NCI-H1105 (cell line): ENCODE measurements at regions not wholly inside any gene's neighbourhood (a gene's known extent, or its start where the extent isn't known, plus 50 kb on each side); places are given as distances from the start of the nearest gene placed in this dataset.

Experiments used
- DNase-seq: peaks from one replicate; lab custom pipeline; 2025; lab: John Stamatoyannopoulos, UW

- no peak for DNase-seq
Measured at GRCh38 chr6:26292709-26293108, 72.3 kb upstream of the BTN3A2 start.

- DNase-seq, result no peak
Measured at GRCh38 chr6:26294302-26294701, 70.7 kb upstream of the BTN3A2 start.

- no peak for DNase-seq
Measured at GRCh38 chr6:26295691-26296555, 69.1 kb upstream of the BTN3A2 start.

GRCh38 chr6:26296556-26296856 lies 68.5 kb upstream of the BTN3A2 start:
- DNase-seq, result no peak

- no peak for DNase-seq
Measured at GRCh38 chr6:26296857-26297648, 67.9 kb upstream of the BTN3A2 start.

DNA sequence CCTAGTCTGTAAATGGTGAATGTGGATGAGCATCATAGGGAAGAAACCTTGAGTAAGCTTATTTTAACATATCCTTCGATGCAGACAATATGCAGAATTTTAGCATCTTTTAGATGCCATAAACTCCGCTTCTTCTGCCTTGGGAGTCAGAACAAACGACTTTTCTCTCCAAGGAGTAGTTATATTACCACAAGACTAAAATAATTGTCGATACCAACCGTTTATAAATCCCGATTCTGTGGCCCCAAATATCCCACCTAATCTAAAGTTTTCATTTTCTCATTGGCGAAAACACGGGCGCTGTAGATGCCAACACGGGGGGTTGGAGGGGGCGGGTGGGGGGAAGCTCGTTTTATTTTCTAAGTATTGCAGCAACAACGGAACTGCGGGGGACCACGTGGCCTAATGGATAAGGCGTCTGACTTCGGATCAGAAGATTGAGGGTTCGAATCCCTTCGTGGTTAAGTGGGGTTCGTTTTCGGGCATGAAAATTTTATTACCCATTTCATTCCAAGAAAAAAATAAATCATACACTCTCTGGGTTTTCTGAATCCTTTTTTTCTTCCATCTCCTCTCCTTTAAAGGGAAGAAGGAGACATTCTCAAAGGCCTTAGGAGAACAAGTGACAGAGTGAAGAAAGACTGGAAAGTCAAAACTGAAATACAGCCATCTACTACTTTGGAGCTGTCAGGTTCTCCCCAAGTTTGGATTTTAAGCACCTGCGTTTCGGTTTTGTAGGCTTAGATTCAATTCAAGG lies 65.5 kb upstream of the BTN3A2 start:
- no peak for DNase-seq

DNA sequence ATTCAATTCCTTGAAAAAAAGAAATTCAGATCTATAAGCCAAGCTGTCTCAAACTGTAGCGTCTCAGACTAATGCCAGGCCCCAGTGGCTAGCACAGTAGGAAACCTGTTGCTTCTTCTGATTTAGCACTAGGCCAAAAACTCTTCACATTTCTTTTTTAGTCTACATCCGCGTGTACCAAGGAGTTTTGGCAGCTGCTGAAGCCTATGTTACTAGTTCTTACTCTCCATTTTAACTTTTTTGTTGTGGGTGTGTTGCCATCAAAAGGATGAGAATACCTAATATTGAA lies 65.0 kb upstream of the BTN3A2 start:
- DNase-seq, result no peak

DNA sequence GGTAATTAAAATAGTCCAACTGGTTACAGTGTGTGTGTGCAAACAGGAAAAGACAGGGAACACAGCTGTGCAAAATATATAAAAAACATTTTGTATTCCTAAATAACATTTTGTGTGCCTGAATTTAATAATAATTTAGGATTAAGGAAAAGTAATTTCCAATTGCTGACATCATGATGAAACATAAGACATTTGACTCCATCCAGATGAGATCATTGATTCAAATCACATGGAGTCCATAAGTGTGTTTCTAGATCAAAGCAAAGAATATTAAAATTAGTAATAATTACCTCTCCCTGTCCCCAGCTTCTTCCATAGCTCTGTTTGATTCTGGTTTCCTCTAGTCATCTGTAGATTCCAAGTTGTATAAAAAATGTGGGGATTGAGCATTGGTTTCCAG lies 64.6 kb upstream of the BTN3A2 start:
- DNase-seq, result no peak

GRCh38 chr6:26300828-26301227 lies 64.2 kb upstream of the BTN3A2 start:
- no peak for DNase-seq

- no peak for DNase-seq
Measured at GRCh38 chr6:26301638-26302037, 63.4 kb upstream of the BTN3A2 start.

DNA sequence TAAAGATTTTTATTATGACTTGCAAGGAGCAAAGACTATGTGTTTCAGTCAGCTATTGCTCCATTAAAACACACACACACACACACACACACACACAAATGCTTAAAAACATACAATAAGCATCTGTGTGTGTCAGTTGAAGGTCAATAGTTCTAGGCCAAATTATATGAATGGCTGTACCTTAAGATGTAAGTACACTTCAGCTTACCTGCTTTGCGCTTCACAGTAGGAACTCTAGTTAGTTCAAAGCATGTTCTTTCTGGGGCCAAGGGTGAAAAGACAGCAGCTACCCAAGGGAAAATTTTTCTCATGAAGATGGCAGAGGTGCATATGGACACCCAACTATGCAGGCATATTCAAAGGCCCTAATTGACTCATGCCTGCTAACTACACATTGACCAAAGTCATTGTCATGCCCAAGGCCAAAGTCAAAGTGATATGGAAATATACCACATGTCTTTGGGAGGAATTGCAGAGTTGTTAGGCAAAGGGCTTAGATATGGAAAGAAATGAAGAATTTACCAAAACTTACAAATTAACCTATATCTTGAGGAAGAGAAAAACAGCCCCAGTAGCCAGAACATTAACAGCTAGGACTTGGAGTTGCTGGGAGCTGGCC lies 61.9 kb upstream of the BTN3A2 start:
- no peak for DNase-seq

DNA sequence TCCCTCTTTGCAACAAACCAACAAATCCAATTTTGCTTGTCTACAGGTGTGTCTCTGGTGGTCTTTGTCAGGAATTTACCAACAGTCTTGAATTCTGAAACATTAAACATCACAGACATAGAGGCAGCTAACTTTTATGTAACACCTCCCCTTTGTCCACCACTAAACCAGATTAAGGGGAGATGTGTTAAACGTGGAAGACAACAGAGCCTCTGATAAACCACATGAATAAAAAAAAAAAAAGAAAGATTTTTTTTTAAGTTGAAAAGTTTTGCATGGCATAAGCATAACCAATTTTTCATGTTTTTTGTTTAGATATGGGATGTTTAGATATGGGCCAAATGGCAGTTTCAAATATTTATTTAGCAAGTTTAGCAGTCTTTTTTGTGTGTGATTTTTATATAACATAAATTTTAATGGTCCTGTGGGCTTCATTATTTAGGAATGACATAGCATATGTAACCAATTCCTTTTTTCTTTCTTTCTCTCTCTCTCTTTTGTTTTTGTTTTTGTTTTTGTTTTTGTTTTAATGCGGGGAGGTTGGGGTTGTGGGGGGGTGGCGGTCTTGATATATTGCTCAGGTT lies 60.7 kb upstream of the BTN3A2 start:
- no peak for DNase-seq

DNA sequence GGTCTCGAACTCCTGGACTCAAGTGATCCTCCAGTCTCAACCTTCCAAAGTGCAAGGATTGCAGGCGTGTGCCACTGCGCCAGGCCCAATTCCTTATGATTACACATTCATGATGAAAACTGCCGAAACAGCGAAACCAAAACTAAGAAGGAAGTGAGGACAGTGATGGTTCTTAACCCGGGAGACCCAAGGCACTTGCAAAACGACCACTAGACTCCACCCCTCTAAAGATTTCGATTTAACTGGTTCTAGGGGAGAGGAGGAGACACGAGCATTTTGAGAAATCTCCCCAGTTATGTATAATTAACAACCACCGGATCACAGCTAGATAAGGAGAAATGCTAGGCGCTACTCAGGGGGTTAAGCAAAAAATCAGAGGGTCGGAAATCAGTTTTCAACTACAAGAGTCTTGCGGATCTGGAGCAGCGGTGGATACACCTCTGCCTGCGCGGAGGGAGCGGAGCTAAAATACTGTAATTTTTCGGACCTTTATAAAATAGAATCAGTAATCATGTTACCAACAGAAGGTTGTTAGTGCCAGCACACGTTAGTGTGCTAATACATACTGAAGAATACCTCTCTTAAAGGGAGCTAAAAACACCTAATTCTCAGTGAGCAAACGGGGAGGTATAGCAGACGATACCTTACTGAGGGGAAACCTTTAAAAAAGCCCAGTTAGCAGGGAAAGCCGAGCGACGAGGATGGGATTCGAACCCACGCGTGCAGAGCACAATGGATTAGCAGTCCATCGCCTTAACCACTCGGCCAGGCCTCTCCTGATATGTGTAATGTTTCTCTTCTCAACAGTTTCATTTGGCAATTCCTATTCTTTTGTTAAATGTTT lies 60.0 kb upstream of the BTN3A2 start:
- no peak for DNase-seq

DNA sequence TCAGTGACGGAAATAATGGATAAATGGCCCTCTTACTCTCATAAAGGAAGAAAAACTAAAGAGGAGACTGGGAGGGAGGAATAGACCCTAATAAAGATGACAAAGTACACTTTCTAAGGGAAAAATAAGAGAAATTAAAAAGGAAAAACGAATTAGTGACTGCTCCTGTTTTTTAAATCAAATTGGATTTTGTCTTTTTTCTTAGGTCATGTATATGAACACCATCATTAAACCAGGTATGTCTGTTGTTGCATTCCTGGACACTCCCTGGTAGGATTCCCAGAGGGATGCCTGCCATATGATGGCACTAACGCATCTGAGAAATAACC lies 59.4 kb upstream of the BTN3A2 start:
- no peak for DNase-seq

GRCh38 chr6:26306232-26306631 lies 58.8 kb upstream of the BTN3A2 start:
- DNase-seq, result no peak

- DNase-seq, result no peak
Measured at GRCh38 chr6:26307850-26308249, 57.1 kb upstream of the BTN3A2 start.

DNA sequence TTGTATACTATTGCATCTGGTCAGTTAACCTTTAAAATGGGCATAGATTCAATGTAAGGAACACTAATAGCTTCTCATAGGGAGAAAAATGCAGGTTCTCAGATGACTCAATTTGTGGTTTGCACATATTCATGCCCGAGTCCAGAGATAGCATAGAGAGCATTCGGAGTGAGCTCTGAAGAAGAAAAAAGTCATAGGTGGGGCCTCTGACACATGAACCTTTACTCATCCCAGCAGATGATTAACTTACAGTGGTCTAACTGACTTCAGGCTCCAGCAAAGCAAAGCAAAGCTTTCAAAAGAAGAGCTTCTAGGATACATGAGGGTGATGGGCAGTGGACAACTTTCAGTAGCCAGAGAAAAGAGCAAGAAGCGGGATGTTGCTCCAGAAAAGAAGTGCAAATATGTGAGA lies 55.3 kb upstream of the BTN3A2 start:
- DNase-seq, result no peak

DNA sequence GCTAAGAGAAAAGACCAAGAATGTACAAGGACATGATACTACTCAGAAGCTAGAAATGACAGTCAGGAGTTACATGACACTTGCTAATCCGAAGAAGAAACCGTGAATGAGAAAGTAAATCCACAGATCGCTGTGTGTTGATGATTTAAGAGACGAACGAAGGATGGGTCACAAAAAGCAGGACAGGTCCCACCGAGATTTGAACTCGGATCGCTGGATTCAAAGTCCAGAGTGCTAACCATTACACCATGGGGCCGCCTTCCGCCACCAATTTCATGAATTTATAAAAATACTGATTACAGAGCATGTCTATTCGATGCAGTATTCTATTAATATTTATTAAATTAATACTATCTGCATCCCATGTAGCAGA lies 54.0 kb upstream of the BTN3A2 start:
- DNase-seq, result no peak

DNA sequence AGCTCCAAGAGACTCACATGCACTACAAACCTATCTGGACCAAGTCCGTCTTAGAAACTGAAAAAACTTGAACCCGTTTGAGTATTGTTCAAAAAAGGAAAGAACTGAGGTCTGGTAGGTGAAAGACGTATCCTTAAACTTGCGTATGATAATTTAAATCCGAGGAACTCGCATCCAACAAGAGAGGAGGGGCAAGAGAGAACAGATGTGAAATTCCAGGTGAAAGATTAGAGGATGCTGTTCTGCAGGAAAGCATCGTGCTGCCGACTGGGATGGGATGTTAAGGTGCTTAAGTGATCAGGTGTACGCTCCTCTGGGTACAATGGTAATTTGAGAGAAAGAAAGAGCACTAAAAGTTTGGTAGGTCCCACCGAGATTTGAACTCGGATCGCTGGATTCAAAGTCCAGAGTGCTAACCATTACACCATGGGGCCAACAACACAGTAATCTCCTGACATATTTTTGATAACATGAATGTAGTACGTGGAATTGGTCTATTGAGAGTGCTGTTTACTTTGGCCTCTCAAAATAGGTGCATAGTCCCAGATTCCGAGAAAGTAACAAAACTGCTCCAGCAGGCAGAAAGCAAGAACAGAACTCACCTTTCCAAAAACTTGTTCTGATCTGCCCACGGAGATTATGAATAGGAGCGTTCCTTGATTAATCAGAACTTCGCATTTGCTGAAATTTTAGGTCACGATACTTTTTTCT lies 53.5 kb upstream of the BTN3A2 start:
- peak; percentile 67 for DNase-seq

- no peak for DNase-seq
Measured at GRCh38 chr6:26312096-26312463, 52.9 kb upstream of the BTN3A2 start.
